Immature natural killer cell (primary cell): ENCODE measurements at regions not wholly inside any gene's neighbourhood (a gene's known extent, or its start where the extent isn't known, plus 50 kb on each side); places are given as distances from the start of the nearest gene placed in this dataset.
"Not testable (repeated sequence)": the region's sequence is repeated elsewhere in the genome, so short reads cannot be mapped to it uniquely, and the experiment has no call there.

ENCODE experiments used
- DNase-seq, 3 donors: peaks; one replicate each; pipeline ENCODE4 v3.0.0; 2022; ENCODE audit warnings: mixed read lengths in 1 of 3
- H3K27ac Mint-ChIP-seq, 6 donors: one replicate each; pipeline ENCODE4 v1.8.0; 2020; ENCODE audit warnings: mixed read lengths in 6 of 6, mild to moderate bottlenecking in 5 of 6, inconsistent platforms in 4 of 6, moderate library complexity in 3 of 6
- H3K27me3 Mint-ChIP-seq, 3 donors: one replicate each; pipeline ENCODE4 v1.8.0; 2020 to 2021; ENCODE audit warnings: low read depth in 3 of 3, mild to moderate bottlenecking in 3 of 3, mixed read lengths in 3 of 3, moderate library complexity in 3 of 3, inconsistent platforms in 1 of 3
- H3K36me3 Mint-ChIP-seq, 3 donors: one replicate each; pipeline ENCODE4 v1.8.0; 2020; ENCODE audit warnings: mixed read lengths in 3 of 3, inconsistent platforms in 2 of 3, mild to moderate bottlenecking in 2 of 3
- H3K4me1 Mint-ChIP-seq, 2 donors: one replicate each; pipeline ENCODE4 v1.8.0; 2020; ENCODE audit warnings: inconsistent platforms in 2 of 2, mild to moderate bottlenecking in 2 of 2, mixed read lengths in 2 of 2, moderate library complexity in 1 of 2
- H3K4me3 Mint-ChIP-seq, 5 donors: one replicate each; pipeline ENCODE4 v1.8.0; 2020; ENCODE audit warnings: mild to moderate bottlenecking in 5 of 5, mixed read lengths in 5 of 5, inconsistent platforms in 3 of 5, moderate library complexity in 3 of 5
- H3K9me3 Mint-ChIP-seq, 6 donors: one replicate each; pipeline ENCODE4 v1.8.0; 2020; ENCODE audit warnings: mild to moderate bottlenecking in 6 of 6, mixed read lengths in 6 of 6, inconsistent platforms in 4 of 6, moderate library complexity in 3 of 6

DNA sequence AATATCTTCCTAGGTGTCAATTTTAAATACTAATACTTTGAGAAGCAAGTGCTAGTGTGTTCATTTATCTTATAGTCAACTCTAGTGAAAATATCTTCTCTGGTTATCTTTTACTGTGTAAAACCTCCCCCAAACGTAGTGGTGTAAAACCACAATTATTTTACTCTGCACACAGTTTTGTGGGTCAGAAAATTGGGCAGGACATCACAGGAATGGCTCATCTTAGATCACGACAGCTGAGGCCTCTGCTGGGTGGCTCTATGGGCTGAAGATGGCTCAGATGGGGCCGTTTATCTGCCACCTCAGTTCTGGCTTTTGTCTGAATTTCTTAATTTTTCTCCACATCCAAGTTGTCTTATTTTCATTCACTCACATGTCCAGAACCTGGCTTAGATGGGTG is 457.2 kb upstream of the ACTBL2 start:
- H3K4me1 Mint-ChIP-seq = peaks cover 3 to 19% of the 10 kb centered on the region in 2 donors
- DNase-seq = no peak
- peak overlapping the region in 2 of 6 donors; percentile 3 to 58 for H3K27ac Mint-ChIP-seq
- no peaks in the 10 kb centered on the region for H3K36me3 Mint-ChIP-seq
- no peak overlapping the region for H3K4me3 Mint-ChIP-seq
- peaks cover 0 to 2% (median 0%) of the 10 kb centered on the region in 3 donors for H3K27me3 Mint-ChIP-seq
- H3K9me3 Mint-ChIP-seq = peaks cover 0 to 7% (median 2%) of the 10 kb centered on the region in 6 donors

- Mint-ChIP-seq H3K4me1 (peaks cover 3 to 19% of the 10 kb centered on the region in 2 donors), H3K27me3 (peaks cover 0 to 2% (median 0%) of the 10 kb centered on the region in 3 donors), H3K9me3 (peaks cover 0 to 7% (median under 1%) of the 10 kb centered on the region in 6 donors), H3K4me3 (no peak overlapping the region), H3K36me3 (no peaks in the 10 kb centered on the region), H3K27ac (no peak overlapping the region)
- DNase-seq = no peak
These were observed 456.7 kb upstream of the ACTBL2 start for GRCh38 chr5:57939335-57939734.

GRCh38 chr5:57938174-57938557 is 455.6 kb upstream of the ACTBL2 start:
- Mint-ChIP-seq H3K4me1 (peaks cover 3 to 19% of the 10 kb centered on the region in 2 donors), H3K9me3 (peaks cover 0 to 7% (median under 1%) of the 10 kb centered on the region in 6 donors), H3K27ac (no peak overlapping the region), H3K36me3 (no peaks in the 10 kb centered on the region), H3K27me3 (peaks cover 0 to 2% (median 0%) of the 10 kb centered on the region in 3 donors), H3K4me3 (no peak overlapping the region)
- no peak for DNase-seq

GRCh38 chr5:57937501-57938173 is 455.0 kb upstream of the ACTBL2 start:
- Mint-ChIP-seq H3K36me3 (no peaks in the 10 kb centered on the region), H3K27ac (no peak overlapping the region), H3K9me3 (peaks cover 0 to 7% (median under 1%) of the 10 kb centered on the region in 6 donors), H3K4me1 (peaks cover 3 to 19% of the 10 kb centered on the region in 2 donors), H3K4me3 (no peak overlapping the region), H3K27me3 (peaks cover 0 to 2% (median 0%) of the 10 kb centered on the region in 3 donors)
- no peak for DNase-seq

GRCh38 chr5:57937025-57937424 is 454.4 kb upstream of the ACTBL2 start:
- H3K9me3 Mint-ChIP-seq = peaks cover 0 to 7% (median under 1%) of the 10 kb centered on the region in 6 donors
- peaks cover 3 to 19% of the 10 kb centered on the region in 2 donors for H3K4me1 Mint-ChIP-seq
- no peak for DNase-seq
- peaks cover 0 to 2% (median 0%) of the 10 kb centered on the region in 3 donors for H3K27me3 Mint-ChIP-seq
- no peaks in the 10 kb centered on the region for H3K36me3 Mint-ChIP-seq
- H3K4me3 Mint-ChIP-seq = no peak overlapping the region
- no peak overlapping the region for H3K27ac Mint-ChIP-seq

- H3K27ac Mint-ChIP-seq = no peak overlapping the region
These were observed 450.1 kb upstream of the ACTBL2 start for GRCh38 chr5:57932761-57933160.

DNA sequence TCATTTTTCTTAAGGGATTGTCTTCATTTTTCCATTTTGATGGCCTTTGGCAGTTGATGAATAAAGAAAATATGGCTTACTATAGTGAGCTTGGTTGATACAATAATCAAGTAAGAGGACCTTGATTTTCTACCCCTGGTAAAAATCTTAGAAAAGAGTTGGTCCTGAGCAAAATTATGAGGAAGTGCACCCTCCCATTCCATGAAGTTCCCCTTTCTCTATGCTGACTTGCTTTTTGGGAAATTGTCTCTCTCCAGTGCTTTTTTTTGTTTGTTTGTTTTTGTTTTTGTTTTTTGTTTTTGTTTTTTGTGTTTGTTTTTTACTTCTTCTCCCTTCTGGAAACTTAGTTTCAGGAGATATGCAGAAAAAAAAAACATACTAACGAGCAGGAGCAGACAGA is 449.2 kb upstream of the ACTBL2 start:
- Mint-ChIP-seq H3K36me3 (no peaks in the 10 kb centered on the region), H3K9me3 (peaks cover 0 to 3% (median 0%) of the 10 kb centered on the region in 6 donors), H3K27me3 (peaks cover 0 to 1% (median 0%) of the 10 kb centered on the region in 3 donors), H3K4me1 (no peaks in the 10 kb centered on the region), H3K27ac (no peak overlapping the region), H3K4me3 (no peak overlapping the region)
- no peak for DNase-seq

More at GRCh38 chr5:57932761-57933160, 450.1 kb upstream of the ACTBL2 start:
- H3K9me3 Mint-ChIP-seq = peaks cover 0 to 3% (median 0%) of the 10 kb centered on the region in 6 donors
- H3K36me3 Mint-ChIP-seq = no peaks in the 10 kb centered on the region
- H3K4me1 Mint-ChIP-seq = no peaks in the 10 kb centered on the region
- peaks cover 0 to 1% (median 0%) of the 10 kb centered on the region in 3 donors for H3K27me3 Mint-ChIP-seq
- H3K4me3 Mint-ChIP-seq = no peak overlapping the region
- DNase-seq = no peak

- Mint-ChIP-seq H3K27ac (no peak overlapping the region), H3K27me3 (peaks cover 0 to 1% (median 0%) of the 10 kb centered on the region in 3 donors), H3K4me3 (no peak overlapping the region), H3K9me3 (peaks cover 0 to 3% (median 0%) of the 10 kb centered on the region in 6 donors), H3K36me3 (no peaks in the 10 kb centered on the region), H3K4me1 (no peaks in the 10 kb centered on the region)
- DNase-seq = no peak
These were observed 448.7 kb upstream of the ACTBL2 start for GRCh38 chr5:57931352-57931751.

DNA sequence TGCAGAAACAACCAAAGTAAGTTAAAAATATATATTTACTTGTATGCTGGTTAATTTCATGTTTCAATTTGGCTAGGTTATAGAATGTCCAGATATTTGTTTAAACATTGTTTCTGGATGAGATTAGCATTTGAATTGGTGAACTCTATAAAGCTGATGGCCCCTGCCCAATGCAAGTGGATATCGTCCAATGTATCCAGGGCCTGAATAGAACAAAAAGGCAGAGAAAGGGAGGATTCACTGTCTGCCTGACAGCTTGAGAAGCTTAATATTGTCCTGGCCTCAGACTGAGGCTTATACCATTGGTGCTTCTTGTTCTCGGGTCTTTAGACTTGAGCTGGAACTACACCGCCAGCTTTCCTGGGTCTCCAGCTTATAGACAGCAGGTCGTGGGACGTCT is 446.7 kb upstream of the ACTBL2 start:
- Mint-ChIP-seq H3K4me1 (no peaks in the 10 kb centered on the region), H3K4me3 (no peak overlapping the region), H3K27me3 (peaks cover 0 to 1% (median 0%) of the 10 kb centered on the region in 3 donors), H3K9me3 (peaks cover 0 to 11% (median 0%) of the 10 kb centered on the region in 6 donors), H3K36me3 (no peaks in the 10 kb centered on the region), H3K27ac (no peak overlapping the region)
- DNase-seq = no peak

DNA sequence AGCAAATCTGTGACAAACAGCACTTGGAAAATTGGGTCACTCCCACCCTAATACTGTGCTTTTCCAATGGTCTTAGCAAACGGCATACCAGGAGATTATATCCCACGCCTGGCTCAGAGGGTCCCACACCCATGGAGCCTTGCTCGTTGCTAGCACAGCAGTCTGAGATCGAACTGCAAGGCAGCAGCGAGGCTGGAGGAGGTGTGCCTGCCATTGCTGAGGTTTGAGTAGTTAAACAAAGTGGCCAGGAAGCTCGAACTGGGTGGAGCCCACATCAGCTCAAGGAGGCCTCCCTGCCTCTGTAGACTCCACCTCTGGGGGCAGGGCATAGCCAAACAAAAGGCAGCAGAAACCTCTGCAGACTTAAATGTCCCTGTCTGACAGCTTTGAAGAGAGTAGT is 440.5 kb upstream of the ACTBL2 start:
- H3K27ac Mint-ChIP-seq, H3K36me3 Mint-ChIP-seq, DNase-seq, H3K4me1 Mint-ChIP-seq, H3K27me3 Mint-ChIP-seq, H3K4me3 Mint-ChIP-seq: not testable (repeated sequence)
- peaks cover 0 to 12% (median 0%) of the 10 kb centered on the region in 6 donors for H3K9me3 Mint-ChIP-seq

GRCh38 chr5:57917004-57917403 is 434.4 kb upstream of the ACTBL2 start:
- no peak overlapping the region for H3K27ac Mint-ChIP-seq
- no peaks in the 10 kb centered on the region for H3K36me3 Mint-ChIP-seq

DNA sequence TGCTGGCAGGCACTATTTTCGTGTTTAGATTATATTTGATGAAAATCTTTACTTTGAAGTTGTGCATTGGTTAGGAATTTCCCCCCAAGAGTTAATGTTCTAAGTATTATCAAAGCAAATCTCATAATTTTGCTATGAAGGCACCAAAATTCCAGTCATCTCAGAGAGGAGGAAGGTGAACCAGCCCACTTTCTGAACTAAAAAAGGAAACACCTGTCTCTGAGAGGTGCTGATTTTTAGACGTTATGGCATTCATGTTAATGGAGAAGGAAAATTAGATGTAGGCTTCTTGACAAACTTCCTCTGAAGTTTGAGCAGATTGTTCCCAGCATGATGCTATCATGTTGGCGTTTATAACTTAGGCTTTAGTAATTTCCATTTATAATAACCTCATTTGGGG is 432.9 kb upstream of the ACTBL2 start:
- Mint-ChIP-seq H3K36me3 (no peaks in the 10 kb centered on the region), H3K9me3 (no peaks in the 10 kb centered on the region), H3K4me1 (no peaks in the 10 kb centered on the region), H3K4me3 (no peak overlapping the region), H3K27ac (no peak overlapping the region), H3K27me3 (peaks cover 0 to 2% (median 0%) of the 10 kb centered on the region in 3 donors)
- DNase-seq = no peak

More at GRCh38 chr5:57917004-57917403, 434.4 kb upstream of the ACTBL2 start:
- peaks cover 0 to 2% (median 0%) of the 10 kb centered on the region in 3 donors for H3K27me3 Mint-ChIP-seq
- no peak for DNase-seq
- H3K4me3 Mint-ChIP-seq = no peak overlapping the region
- no peaks in the 10 kb centered on the region for H3K9me3 Mint-ChIP-seq
- no peaks in the 10 kb centered on the region for H3K4me1 Mint-ChIP-seq

GRCh38 chr5:57911438-57911837 is 428.8 kb upstream of the ACTBL2 start:
- Mint-ChIP-seq H3K36me3 (no peaks in the 10 kb centered on the region), H3K9me3 (no peaks in the 10 kb centered on the region), H3K4me3 (no peak overlapping the region), H3K27me3 (peaks cover 0 to 3% (median 0%) of the 10 kb centered on the region in 3 donors), H3K27ac (no peak overlapping the region), H3K4me1 (no peaks in the 10 kb centered on the region)
- DNase-seq = no peak

DNA sequence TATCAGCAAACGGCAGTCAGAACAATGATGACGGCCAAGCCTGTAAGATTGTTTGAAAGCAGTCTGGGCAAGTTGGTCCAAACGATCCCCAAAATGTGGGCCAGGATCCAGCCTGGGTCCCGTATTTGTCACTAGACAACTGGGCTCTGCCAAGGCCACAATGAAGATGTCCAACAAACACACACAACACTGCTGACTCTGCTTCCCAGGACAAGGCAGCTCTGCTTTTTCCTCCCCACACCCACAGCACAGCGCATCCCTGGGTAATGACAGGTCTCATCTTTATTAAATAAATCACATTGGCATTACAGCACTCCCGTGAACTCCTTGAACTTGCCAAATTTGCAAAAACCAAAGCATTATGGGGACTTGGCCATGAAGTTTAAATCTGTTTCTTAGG is 424.1 kb upstream of the ACTBL2 start:
- Mint-ChIP-seq H3K4me3 (no peak overlapping the region), H3K9me3 (peaks cover 0 to 4% (median 0%) of the 10 kb centered on the region in 6 donors), H3K27me3 (peaks cover 0 to 3% (median 2%) of the 10 kb centered on the region in 3 donors), H3K4me1 (no peaks in the 10 kb centered on the region), H3K27ac (no peak overlapping the region), H3K36me3 (no peaks in the 10 kb centered on the region)
- no peak for DNase-seq

GRCh38 chr5:57903458-57903857 is 420.8 kb upstream of the ACTBL2 start:
- Mint-ChIP-seq H3K4me1 (no peaks in the 10 kb centered on the region), H3K27ac (no peak overlapping the region), H3K36me3 (no peaks in the 10 kb centered on the region), H3K27me3 (peaks cover 0 to 2% (median 0%) of the 10 kb centered on the region in 3 donors), H3K9me3 (peaks cover 0 to 4% (median 1%) of the 10 kb centered on the region in 6 donors), H3K4me3 (no peak overlapping the region)
- no peak for DNase-seq
